IPS-18a (cell line): ENCODE measurements at regions not wholly inside any gene's neighbourhood (a gene's known extent, or its start where the extent isn't known, plus 50 kb on each side); places are given as distances from the start of the nearest gene placed in this dataset.

Source experiments
- H3K27ac ChIP-seq: one replicate; pipeline ENCODE4 v1.5.1; 2013; ENCODE audit warnings: low read length
- H3K27me3 ChIP-seq: one replicate; pipeline ENCODE4 v1.6.1; 2013; ENCODE audit warnings: mild to moderate bottlenecking, low read length; ENCODE audit not compliant: control insufficient read depth, insufficient read depth
- H3K36me3 ChIP-seq: one replicate; pipeline ENCODE4 v1.6.1; 2013; ENCODE audit warnings: low read depth, low read length; ENCODE audit not compliant: control insufficient read depth
- H3K4me1 ChIP-seq: one replicate; pipeline ENCODE4 v1.6.1; 2013; ENCODE audit warnings: low read depth, low read length; ENCODE audit not compliant: control insufficient read depth
- H3K4me3 ChIP-seq: one replicate; pipeline ENCODE4 v1.5.1; 2013; ENCODE audit warnings: low read length
- H3K9ac ChIP-seq: one replicate; pipeline ENCODE4 v1.6.1; 2013; ENCODE audit warnings: mild to moderate bottlenecking, low read length, moderate library complexity
- H3K9me3 ChIP-seq: one replicate; pipeline ENCODE4 v1.6.1; 2013; ENCODE audit warnings: low read depth, low read length; ENCODE audit not compliant: control insufficient read depth

DNA sequence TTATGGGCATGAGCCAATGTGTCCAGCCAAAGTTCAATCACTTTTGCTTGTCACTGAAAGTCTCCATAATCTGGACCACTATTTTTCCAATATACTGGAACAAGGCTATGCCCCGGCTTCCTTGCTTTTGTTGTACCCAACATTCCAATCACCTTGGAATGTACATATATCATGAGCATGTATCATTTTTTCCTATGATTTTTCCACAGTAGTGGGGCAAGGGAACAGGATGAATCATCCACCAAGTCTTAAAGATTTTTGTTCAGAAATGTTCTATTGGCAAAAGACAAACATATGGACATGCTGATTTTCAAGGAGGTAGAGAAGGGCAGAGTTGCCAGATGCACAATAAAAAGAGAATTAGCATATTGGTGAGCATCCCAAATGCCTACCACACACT is 548.1 kb upstream of the INTU start:
- no peaks in the 10 kb centered on the region for H3K4me1 ChIP-seq
- H3K9me3 ChIP-seq, result peaks cover 7% of the 10 kb centered on the region
- no peak overlapping the region for H3K4me3 ChIP-seq
- no peak overlapping the region for H3K9ac ChIP-seq
- no peak overlapping the region for H3K27ac ChIP-seq
- no peaks in the 10 kb centered on the region for H3K27me3 ChIP-seq
- no peaks in the 10 kb centered on the region for H3K36me3 ChIP-seq

DNA sequence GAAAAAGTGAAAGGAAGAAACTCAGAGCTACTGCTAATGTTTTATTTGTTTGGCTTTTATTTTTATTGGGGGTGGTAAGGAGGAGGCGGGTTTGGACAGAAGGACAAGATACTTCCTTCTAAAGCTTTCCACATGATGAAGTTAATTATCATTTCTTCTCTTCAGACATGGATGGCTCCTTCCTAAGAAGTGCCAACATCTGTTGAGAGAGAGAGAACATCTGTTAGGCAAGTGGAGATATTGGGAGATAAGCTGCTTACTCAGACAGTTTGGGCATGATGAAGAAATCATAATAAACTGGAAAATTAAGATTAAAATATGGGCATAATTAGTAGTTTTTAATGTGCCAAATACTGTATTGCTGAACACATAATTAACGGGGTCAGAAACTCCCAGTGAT is 535.7 kb upstream of the INTU start:
- Histone ChIP-seq H3K4me3 (no peak overlapping the region), H3K27me3 (no peaks in the 10 kb centered on the region)

DNA sequence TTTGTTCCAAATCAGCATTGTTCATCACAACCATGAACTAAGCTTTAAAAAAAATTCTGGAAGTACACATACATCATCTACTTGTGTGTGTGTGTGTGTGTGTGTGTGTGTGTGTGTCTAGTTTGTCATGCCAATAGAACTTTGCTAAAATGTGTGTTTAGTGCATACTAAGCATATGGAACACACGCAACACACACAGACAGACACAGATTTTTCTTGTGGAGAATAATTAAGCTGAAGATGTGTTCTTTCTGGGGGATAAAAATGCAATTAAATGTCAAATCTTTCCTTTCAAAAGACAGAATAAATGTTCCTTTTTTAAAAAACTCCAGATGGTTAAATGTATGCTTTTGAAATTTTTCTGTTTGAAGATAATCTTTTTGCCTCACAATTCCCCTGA is 530.4 kb upstream of the INTU start:
- no peaks in the 10 kb centered on the region for H3K9me3 ChIP-seq
- H3K9ac ChIP-seq, result no peak overlapping the region
- no peaks in the 10 kb centered on the region for H3K4me1 ChIP-seq
- no peaks in the 10 kb centered on the region for H3K36me3 ChIP-seq
- no peaks in the 10 kb centered on the region for H3K27me3 ChIP-seq
- no peak overlapping the region for H3K27ac ChIP-seq
- no peak overlapping the region for H3K4me3 ChIP-seq

More for the DNA sequence above, 535.7 kb upstream of the INTU start:
- Histone ChIP-seq H3K36me3 (no peaks in the 10 kb centered on the region), H3K9ac (no peak overlapping the region), H3K27ac (no peak overlapping the region), H3K9me3 (no peaks in the 10 kb centered on the region), H3K4me1 (no peaks in the 10 kb centered on the region)

DNA sequence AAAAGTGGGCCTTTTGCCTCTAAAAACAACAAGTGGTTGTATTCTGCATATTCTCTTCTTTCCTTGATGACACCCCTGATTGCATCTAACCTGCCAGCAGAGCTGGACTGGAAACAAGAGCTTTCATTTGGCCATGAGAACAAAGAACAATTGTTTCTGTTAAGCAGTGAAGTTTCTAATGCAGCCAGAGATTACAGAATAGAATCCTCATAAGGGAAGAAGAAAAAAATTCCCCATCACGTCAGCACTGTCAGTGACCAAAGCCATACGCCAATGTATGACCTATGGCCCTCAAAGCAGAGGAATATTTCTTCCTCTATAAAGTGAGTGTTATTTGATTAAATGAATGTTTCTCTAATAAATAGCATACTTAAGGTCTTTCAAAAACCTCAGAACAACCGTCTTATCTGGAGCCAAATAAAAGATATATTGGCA is 529.1 kb upstream of the INTU start:
- Histone ChIP-seq H3K4me3 (no peak overlapping the region), H3K9me3 (no peaks in the 10 kb centered on the region), H3K36me3 (no peaks in the 10 kb centered on the region), H3K4me1 (no peaks in the 10 kb centered on the region), H3K27me3 (no peaks in the 10 kb centered on the region), H3K9ac (no peak overlapping the region), H3K27ac (no peak overlapping the region)

DNA sequence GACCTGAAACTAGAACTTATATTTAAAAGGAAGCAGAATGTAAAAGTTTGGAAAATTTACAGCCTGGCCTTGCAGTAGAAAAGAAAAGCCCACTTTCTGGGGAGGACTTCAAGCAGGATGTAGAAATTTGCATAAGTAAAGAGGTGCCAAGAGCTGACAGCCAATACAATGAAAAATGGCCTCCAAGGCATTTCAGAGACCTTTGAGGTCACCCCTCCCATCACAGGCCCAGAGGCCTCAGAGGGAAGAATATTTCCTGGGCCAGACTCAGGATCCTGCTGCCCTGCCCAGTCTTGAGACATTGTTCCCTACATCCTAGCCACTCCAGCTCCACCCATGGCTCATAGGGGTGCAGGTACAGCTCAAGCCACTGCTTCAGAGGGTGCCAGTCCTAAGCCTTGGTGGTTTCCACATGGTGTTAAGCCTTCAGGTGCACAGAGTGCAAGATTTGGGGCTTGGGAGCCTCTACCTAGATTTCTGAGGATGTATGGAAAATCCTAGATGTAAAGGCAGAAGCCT is 518.9 kb upstream of the INTU start:
- Histone ChIP-seq H3K9me3 (no peaks in the 10 kb centered on the region), H3K27ac (no peak overlapping the region), H3K9ac (no peak overlapping the region), H3K27me3 (no peaks in the 10 kb centered on the region), H3K4me3 (no peak overlapping the region), H3K36me3 (no peaks in the 10 kb centered on the region), H3K4me1 (peaks cover 8% of the 10 kb centered on the region)

DNA sequence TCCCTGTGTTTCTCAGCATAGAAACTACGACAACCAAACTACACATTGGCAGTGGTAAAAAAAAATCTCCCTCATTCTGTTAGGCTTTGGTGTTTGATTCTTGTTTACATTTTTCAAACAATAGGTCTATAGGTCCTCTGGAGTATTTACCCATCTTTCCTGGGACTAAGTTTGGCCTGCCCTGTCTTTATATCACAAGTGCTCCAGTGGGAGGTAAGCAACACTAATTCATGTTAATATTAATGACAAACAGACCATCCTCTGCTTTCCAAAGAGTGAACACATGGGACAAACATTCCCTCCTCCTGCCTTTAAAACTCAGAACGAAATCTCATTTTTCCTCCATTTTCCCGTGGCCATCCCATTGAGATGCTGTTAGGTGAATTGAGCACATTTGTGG is 514.1 kb upstream of the INTU start:
- no peaks in the 10 kb centered on the region for H3K9me3 ChIP-seq
- H3K4me3 ChIP-seq, result no peak overlapping the region
- H3K4me1 ChIP-seq, result peaks cover 22% of the 10 kb centered on the region
- no peak overlapping the region for H3K27ac ChIP-seq
- H3K9ac ChIP-seq, result no peak overlapping the region
- no peaks in the 10 kb centered on the region for H3K27me3 ChIP-seq
- no peaks in the 10 kb centered on the region for H3K36me3 ChIP-seq

DNA sequence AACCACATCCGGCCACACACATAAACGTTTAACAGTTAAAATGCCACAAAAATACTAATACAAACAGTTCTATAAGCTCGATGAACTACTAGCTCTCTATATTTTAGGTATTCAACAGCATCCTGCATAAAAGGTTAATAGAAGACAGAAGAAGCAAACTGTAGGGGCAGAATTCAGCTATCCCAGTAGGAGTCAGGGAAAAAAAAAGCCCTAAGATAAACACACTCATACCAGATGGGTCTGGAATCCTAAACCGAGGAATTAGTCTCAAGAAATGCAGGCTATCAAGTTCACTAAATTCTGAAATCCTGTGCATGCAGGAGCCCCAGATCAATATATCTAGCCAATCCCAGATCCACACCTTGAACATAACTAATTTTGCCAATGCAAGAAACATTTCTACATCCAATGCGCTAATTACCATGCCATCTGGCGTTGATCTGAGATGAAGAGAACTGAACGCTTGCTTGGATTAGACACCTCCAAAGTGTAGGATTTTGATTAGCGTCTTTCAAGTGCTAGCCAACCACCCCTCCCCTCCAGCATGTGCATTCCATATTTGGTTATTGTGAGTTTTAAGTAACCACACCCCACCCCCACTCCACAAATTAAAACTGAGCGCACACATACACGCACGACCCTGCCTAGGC is 512.2 kb upstream of the INTU start:
- H3K36me3 ChIP-seq, result no peaks in the 10 kb centered on the region
- no peak overlapping the region for H3K27ac ChIP-seq
- H3K4me3 ChIP-seq, result no peak overlapping the region
- peaks cover 28% of the 10 kb centered on the region for H3K4me1 ChIP-seq
- H3K9me3 ChIP-seq, result no peaks in the 10 kb centered on the region
- no peak overlapping the region for H3K9ac ChIP-seq
- H3K27me3 ChIP-seq, result no peaks in the 10 kb centered on the region

DNA sequence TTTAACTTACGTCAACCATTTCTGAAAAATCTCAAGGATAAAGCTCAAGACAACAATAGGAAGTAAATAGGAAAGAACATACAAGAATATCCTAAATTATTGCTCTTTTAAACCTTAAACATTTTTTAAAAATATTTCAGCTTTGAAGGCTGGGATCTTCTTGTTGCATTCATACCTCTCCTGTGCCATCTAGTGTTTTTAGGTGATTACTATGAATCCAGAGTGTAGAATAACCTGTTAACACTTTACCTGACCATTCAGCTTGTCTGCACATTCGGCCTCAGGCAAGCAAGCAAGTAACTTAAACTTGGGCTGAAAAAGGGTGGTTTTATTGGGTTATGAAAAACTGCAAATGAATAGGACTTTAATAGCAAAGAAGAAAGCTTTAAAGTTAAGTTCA is 507.8 kb upstream of the INTU start:
- no peaks in the 10 kb centered on the region for H3K27me3 ChIP-seq
- peaks cover 22% of the 10 kb centered on the region for H3K4me1 ChIP-seq
- no peaks in the 10 kb centered on the region for H3K9me3 ChIP-seq
- no peak overlapping the region for H3K4me3 ChIP-seq
- no peak overlapping the region for H3K9ac ChIP-seq
- H3K36me3 ChIP-seq, result no peaks in the 10 kb centered on the region
- H3K27ac ChIP-seq, result no peak overlapping the region

DNA sequence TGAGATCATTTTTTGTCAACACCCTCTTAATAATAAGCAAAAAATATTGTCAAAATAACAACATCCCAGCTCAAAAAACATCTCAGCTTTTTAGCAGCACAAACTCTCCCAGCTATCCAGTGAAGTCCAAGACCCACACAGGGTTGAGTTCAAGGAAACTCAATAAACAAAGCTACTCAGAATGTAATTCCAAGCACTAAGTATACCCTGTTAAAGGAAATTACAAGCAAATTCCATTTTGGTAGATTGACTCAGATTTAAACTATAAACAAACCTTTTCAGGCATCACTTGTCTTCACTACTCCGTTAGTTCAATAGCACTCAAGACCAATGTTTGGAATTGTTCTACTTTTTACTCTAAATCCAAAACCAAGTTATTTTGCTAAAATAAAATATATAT is 506.0 kb upstream of the INTU start:
- no peaks in the 10 kb centered on the region for H3K9me3 ChIP-seq
- H3K36me3 ChIP-seq, result no peaks in the 10 kb centered on the region
- peaks cover 16% of the 10 kb centered on the region for H3K4me1 ChIP-seq
- H3K27ac ChIP-seq, result no peak overlapping the region
- no peak overlapping the region for H3K9ac ChIP-seq
- no peaks in the 10 kb centered on the region for H3K27me3 ChIP-seq
- no peak overlapping the region for H3K4me3 ChIP-seq

DNA sequence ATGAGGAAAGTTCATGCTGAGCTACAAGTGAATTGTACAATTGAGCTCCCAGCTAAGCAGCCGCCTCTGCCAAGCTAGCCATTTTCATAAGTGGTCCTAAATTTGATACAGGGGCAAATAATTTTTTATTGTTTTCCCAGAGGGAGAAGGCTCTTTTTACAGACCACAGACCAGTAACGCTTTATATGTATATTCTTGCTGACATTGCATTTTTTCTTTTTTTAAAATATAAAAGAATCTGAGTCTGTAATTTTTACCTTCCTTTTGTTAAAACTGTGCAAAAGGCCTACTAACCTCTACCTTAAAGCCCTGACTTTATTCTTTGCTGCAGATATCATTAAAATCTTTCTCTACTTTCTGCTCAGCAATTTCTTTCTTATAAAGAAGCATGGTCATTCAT is 501.2 kb upstream of the INTU start:
- H3K36me3 ChIP-seq, result no peaks in the 10 kb centered on the region
- H3K4me1 ChIP-seq, result no peaks in the 10 kb centered on the region
- no peak overlapping the region for H3K4me3 ChIP-seq
- no peak overlapping the region for H3K9ac ChIP-seq
- H3K27me3 ChIP-seq, result no peaks in the 10 kb centered on the region
- H3K9me3 ChIP-seq, result no peaks in the 10 kb centered on the region
- H3K27ac ChIP-seq, result no peak overlapping the region

DNA sequence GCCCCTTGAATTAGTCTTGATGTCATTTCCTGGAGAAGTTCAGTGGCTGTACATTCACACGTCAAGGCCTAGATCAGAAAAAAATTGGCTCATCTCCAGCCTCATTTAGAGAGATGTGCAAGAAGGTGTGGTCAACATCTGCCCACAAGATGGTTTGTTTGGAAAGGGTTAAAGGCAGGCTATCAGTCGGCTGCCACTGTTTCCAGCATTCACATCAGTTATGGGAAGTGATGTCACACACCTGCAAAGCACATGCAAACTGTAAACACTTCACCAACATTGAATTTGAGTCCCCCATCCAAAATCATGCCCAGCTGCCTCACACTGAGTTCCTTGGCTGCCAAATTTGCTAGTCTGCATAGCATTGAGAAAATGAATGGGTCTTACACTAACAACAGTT is 498.3 kb upstream of the INTU start:
- no peaks in the 10 kb centered on the region for H3K36me3 ChIP-seq
- H3K27ac ChIP-seq, result no peak overlapping the region
- no peaks in the 10 kb centered on the region for H3K9me3 ChIP-seq
- no peak overlapping the region for H3K4me3 ChIP-seq
- no peaks in the 10 kb centered on the region for H3K4me1 ChIP-seq
- no peak overlapping the region for H3K9ac ChIP-seq
- no peaks in the 10 kb centered on the region for H3K27me3 ChIP-seq

DNA sequence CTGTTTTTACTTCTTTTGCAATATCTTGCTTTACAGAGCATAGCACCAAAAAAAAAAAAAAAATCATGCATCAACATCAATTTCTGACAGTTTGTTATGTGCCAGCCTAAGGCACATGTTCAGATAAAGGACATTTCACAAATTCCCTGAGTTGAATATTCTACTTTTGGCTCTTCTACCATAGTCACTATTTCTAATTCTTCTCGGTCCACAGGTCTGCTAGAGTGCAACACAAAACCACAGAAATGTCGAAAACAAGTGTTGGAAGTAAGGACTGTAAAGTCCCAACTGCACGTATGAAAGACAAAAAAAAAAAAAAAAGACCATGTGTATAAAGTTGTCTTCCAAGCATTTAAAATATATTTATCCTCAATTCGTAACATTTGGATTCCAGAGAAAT is 494.2 kb upstream of the INTU start:
- H3K4me1 ChIP-seq, result peaks cover 4% of the 10 kb centered on the region
- no peaks in the 10 kb centered on the region for H3K27me3 ChIP-seq
- H3K4me3 ChIP-seq, result no peak overlapping the region
- H3K27ac ChIP-seq, result no peak overlapping the region
- no peak overlapping the region for H3K9ac ChIP-seq
- no peaks in the 10 kb centered on the region for H3K36me3 ChIP-seq
- no peaks in the 10 kb centered on the region for H3K9me3 ChIP-seq
